Left lobe of liver (tissue), 2 donors: ENCODE measurements at regions not wholly inside any gene's neighbourhood (a gene's known extent, or its start where the extent isn't known, plus 50 kb on each side); places are given as distances from the start of the nearest gene placed in this dataset.
"Not testable (repeated sequence)": the region's sequence is repeated elsewhere in the genome, so short reads cannot be mapped to it uniquely, and the experiment has no call there.

ENCODE experiments used
- ATAC-seq: fragments of 200-7000 bp; cut with Tn5 transposase; one replicate; pipeline ENCODE4 v1.9.1; 2020; ENCODE audit warnings: mild to moderate bottlenecking, moderate library complexity
- DNase-seq: peaks from one replicate; pipeline ENCODE4 v3.0.0-alpha.2; 2020; ENCODE audit warnings: low spot score
- donor health status: DM: no; HTN: no; CAD: no; lungs with moderate emphysema.
- donor health status: DM: no; HTN: yes; CAD: no.

GRCh38 chr3:87796137-87796842 is 262.5 kb downstream of the CGGBP1 start:
- ATAC-seq (no peak), DNase-seq (no peak)

- DNase-seq (no peak), ATAC-seq (no peak)
Measured at GRCh38 chr3:87795701-87796100, 263.1 kb downstream of the CGGBP1 start.

GRCh38 chr3:87793337-87793877 is 265.4 kb downstream of the CGGBP1 start:
- no peak for DNase-seq
- no peak for ATAC-seq

- ATAC-seq = no peak
- DNase-seq = no peak
Measured at GRCh38 chr3:87792534-87793336, 266.1 kb downstream of the CGGBP1 start, which contains the start of gene HTR1F. Gene HTR1F, plus strand, starts transcription at chr3:87792706.

- DNase-seq = no peak
- no peak for ATAC-seq
Measured at GRCh38 chr3:87792198-87792533, 266.6 kb downstream of the CGGBP1 start.

GRCh38 chr3:87791248-87792027 is 267.4 kb downstream of the CGGBP1 start:
- DNase-seq = no peak
- ATAC-seq = no peak

GRCh38 chr3:87789049-87789448 is 269.8 kb downstream of the CGGBP1 start:
- ATAC-seq, DNase-seq: not testable (repeated sequence)

GRCh38 chr3:87788516-87788915 is 270.3 kb downstream of the CGGBP1 start:
- ATAC-seq (no peak), DNase-seq (no peak)

GRCh38 chr3:87780811-87781210 is 278.0 kb downstream of the CGGBP1 start:
- DNase-seq (no peak), ATAC-seq (no peak)

- no peak for DNase-seq
- no peak for ATAC-seq
Measured at GRCh38 chr3:87778876-87779275, 279.9 kb downstream of the CGGBP1 start.

GRCh38 chr3:87771337-87772192 is 287.2 kb downstream of the CGGBP1 start:
- DNase-seq = no peak
- ATAC-seq = peak; percentile 97

GRCh38 chr3:87766721-87767120 is 292.1 kb downstream of the CGGBP1 start:
- no peak for DNase-seq
- ATAC-seq = no peak

GRCh38 chr3:87765256-87765655 is 293.5 kb downstream of the CGGBP1 start:
- ATAC-seq = no peak
- no peak for DNase-seq

GRCh38 chr3:87761795-87762194 is 297.0 kb downstream of the CGGBP1 start:
- ATAC-seq (no peak), DNase-seq (no peak)

- ATAC-seq (no peak), DNase-seq (no peak)
Measured at GRCh38 chr3:87761341-87761740, 297.5 kb downstream of the CGGBP1 start.

- ATAC-seq (peak; percentile 49), DNase-seq (no peak)
Measured at GRCh38 chr3:87756616-87757015, 302.2 kb downstream of the CGGBP1 start.

GRCh38 chr3:87755852-87756251 is 303.0 kb downstream of the CGGBP1 start:
- ATAC-seq (no peak), DNase-seq (no peak)

- ATAC-seq = no peak
- DNase-seq = no peak
Measured at GRCh38 chr3:87742250-87742649, 316.6 kb downstream of the CGGBP1 start.

- DNase-seq, ATAC-seq: not testable (repeated sequence)
Measured at GRCh38 chr3:87740894-87741293, 317.9 kb downstream of the CGGBP1 start.

GRCh38 chr3:87737817-87738216 is 321.0 kb downstream of the CGGBP1 start:
- not testable (repeated sequence) for DNase-seq, ATAC-seq
